ENCODE measurements at regions not wholly inside any gene's neighbourhood (a gene's known extent, or its start where the extent isn't known, plus 50 kb on each side); places are given as distances from the start of the nearest gene placed in this dataset.

GRCh38 chr15:99485992-99486370 lies 79.8 kb upstream of the MEF2A start (continued):
- TF ChIP-seq USF2 (IDR thresholded peaks at IDR 0.05; ENCODE audit: low read length): no peak
- no peak for TF ChIP-seq RAD21 (IDR thresholded peaks at IDR 0.05 in 1 of 2, conservative IDR thresholded peaks at IDR 0.05 in 1 of 2; ENCODE audit: low read depth in 2 of 2, low read length in 2 of 2)
- no peak for TF ChIP-seq TAF7 (optimal IDR thresholded peaks at IDR 0.05; ENCODE audit: borderline replicate concordance, low read depth, low read length)
- no peak for TF ChIP-seq KDM1A (IDR thresholded peaks at IDR 0.05; ENCODE audit: borderline replicate concordance, low read length)
- no peak for TF ChIP-seq POLR2AphosphoS5 (IDR thresholded peaks at IDR 0.05; ENCODE audit: low read depth, low read length)

Data from H1 (cell line).